ENCODE measurements at regions not wholly inside any gene's neighbourhood (a gene's known extent, or its start where the extent isn't known, plus 50 kb on each side); places are given as distances from the start of the nearest gene placed in this dataset.

GRCh38 chr14:49019467-49020115 is 566.6 kb downstream of the RPS29 start:
- TF ChIP-seq CTCF (conservative IDR thresholded peaks at IDR 0.05): no peak
- no peak for TF ChIP-seq ZFX (IDR thresholded peaks at IDR 0.05)

All from C4-2B (cell line).